ACC112 (cell line): ENCODE measurements at regions not wholly inside any gene's neighbourhood (a gene's known extent, or its start where the extent isn't known, plus 50 kb on each side); places are given as distances from the start of the nearest gene placed in this dataset.

Experiments used
- H2AFZ ChIP-seq: fragments of 200-600 bp; sonication (generic); one replicate; pipeline ENCODE4 v1.6.0; 2017; ENCODE audit warnings: antibody characterized with exemption, low read length; ENCODE audit not compliant: unreplicated experiment
- H3K27ac ChIP-seq: fragments of 200-600 bp; sonication (generic); 2 replicates; pipeline ENCODE4 v1.5.1; 2014; ENCODE audit warnings: low read depth, mild to moderate bottlenecking, antibody characterized with exemption, low read length, moderate library complexity
- H3K27me3 ChIP-seq: fragments of 200-600 bp; sonication (generic); 2 replicates; pipeline ENCODE4 v1.6.1; 2014; ENCODE audit warnings: mild to moderate bottlenecking, antibody characterized with exemption, low read length, moderate library complexity, mixed read lengths; ENCODE audit not compliant: insufficient read depth
- H3K36me3 ChIP-seq: fragments of 200-600 bp; sonication (generic); 2 replicates; pipeline ENCODE4 v1.6.1; 2016; ENCODE audit warnings: mild to moderate bottlenecking, antibody characterized with exemption, low read length, moderate library complexity, mixed read lengths; ENCODE audit not compliant: insufficient read depth
- H3K4me1 ChIP-seq: fragments of 200-600 bp; sonication (generic); one replicate; pipeline ENCODE4 v1.6.1; 2016; ENCODE audit warnings: low read length, mixed read lengths; ENCODE audit not compliant: insufficient read depth, unreplicated experiment, control insufficient read depth
- H3K4me3 ChIP-seq: fragments of 200-600 bp; sonication (generic); 2 replicates; pipeline ENCODE4 v1.5.1; 2014; ENCODE audit warnings: mild to moderate bottlenecking, low read depth, low read length
- H3K79me2 ChIP-seq: fragments of 200-600 bp; sonication (generic); one replicate; pipeline ENCODE4 v1.6.0; 2016; ENCODE audit warnings: low read length; ENCODE audit not compliant: control insufficient read depth, unreplicated experiment, insufficient read depth

- no peaks in the 10 kb centered on the region for H3K4me1 ChIP-seq
- H2AFZ ChIP-seq = no peak overlapping the region
- H3K79me2 ChIP-seq = no peaks in the 10 kb centered on the region
- H3K36me3 ChIP-seq = no peaks in the 10 kb centered on the region
- no peak overlapping the region for H3K27ac ChIP-seq
- no peaks in the 10 kb centered on the region for H3K27me3 ChIP-seq
- no peak overlapping the region for H3K4me3 ChIP-seq
Observed at GRCh38 chr6:163935158-163935762, 520.7 kb downstream of the QKI start.

- Histone ChIP-seq H3K27me3 (no peaks in the 10 kb centered on the region), H3K27ac (no peak overlapping the region), H3K4me3 (no peak overlapping the region), H3K79me2 (no peaks in the 10 kb centered on the region), H2AFZ (no peak overlapping the region), H3K4me1 (no peaks in the 10 kb centered on the region), H3K36me3 (no peaks in the 10 kb centered on the region)
Observed at GRCh38 chr6:163930012-163930411, 515.5 kb downstream of the QKI start.

- no peak overlapping the region for H2AFZ ChIP-seq
- H3K4me3 ChIP-seq = no peak overlapping the region
- H3K27me3 ChIP-seq = no peaks in the 10 kb centered on the region
- H3K4me1 ChIP-seq = no peaks in the 10 kb centered on the region
- no peak overlapping the region for H3K27ac ChIP-seq
- H3K36me3 ChIP-seq = no peaks in the 10 kb centered on the region
- no peaks in the 10 kb centered on the region for H3K79me2 ChIP-seq
Observed at GRCh38 chr6:163929538-163929937, 515.0 kb downstream of the QKI start.

GRCh38 chr6:163926642-163927041 lies 512.1 kb downstream of the QKI start:
- no peak overlapping the region for H3K4me3 ChIP-seq
- no peaks in the 10 kb centered on the region for H3K4me1 ChIP-seq
- no peak overlapping the region for H3K27ac ChIP-seq
- H3K27me3 ChIP-seq = no peaks in the 10 kb centered on the region
- no peak overlapping the region for H2AFZ ChIP-seq
- no peaks in the 10 kb centered on the region for H3K36me3 ChIP-seq
- H3K79me2 ChIP-seq = no peaks in the 10 kb centered on the region

- Histone ChIP-seq H2AFZ (no peak overlapping the region), H3K4me1 (no peaks in the 10 kb centered on the region), H3K27ac (no peak overlapping the region), H3K36me3 (no peaks in the 10 kb centered on the region), H3K79me2 (no peaks in the 10 kb centered on the region), H3K4me3 (no peak overlapping the region), H3K27me3 (no peaks in the 10 kb centered on the region)
Observed at GRCh38 chr6:163925839-163926238, 511.3 kb downstream of the QKI start.

GRCh38 chr6:163923658-163924411 lies 509.3 kb downstream of the QKI start:
- Histone ChIP-seq H3K36me3 (no peaks in the 10 kb centered on the region), H2AFZ (no peak overlapping the region), H3K79me2 (no peaks in the 10 kb centered on the region), H3K4me3 (no peak overlapping the region), H3K4me1 (no peaks in the 10 kb centered on the region), H3K27me3 (no peaks in the 10 kb centered on the region), H3K27ac (no peak overlapping the region)

- Histone ChIP-seq H3K27me3 (no peaks in the 10 kb centered on the region), H3K27ac (no peak overlapping the region), H3K4me3 (no peak overlapping the region), H3K79me2 (no peaks in the 10 kb centered on the region), H3K4me1 (no peaks in the 10 kb centered on the region), H2AFZ (no peak overlapping the region), H3K36me3 (no peaks in the 10 kb centered on the region)
Observed at GRCh38 chr6:163922562-163922961, 508.0 kb downstream of the QKI start.

GRCh38 chr6:163919652-163920051 lies 505.1 kb downstream of the QKI start:
- Histone ChIP-seq H3K4me1 (no peaks in the 10 kb centered on the region), H3K4me3 (no peak overlapping the region), H3K27me3 (no peaks in the 10 kb centered on the region), H2AFZ (no peak overlapping the region), H3K27ac (no peak overlapping the region), H3K79me2 (no peaks in the 10 kb centered on the region), H3K36me3 (no peaks in the 10 kb centered on the region)

GRCh38 chr6:163916315-163917081 lies 502.0 kb downstream of the QKI start:
- H3K4me3 ChIP-seq = no peak overlapping the region
- no peak overlapping the region for H2AFZ ChIP-seq
- no peaks in the 10 kb centered on the region for H3K36me3 ChIP-seq
- no peaks in the 10 kb centered on the region for H3K4me1 ChIP-seq
- no peaks in the 10 kb centered on the region for H3K27me3 ChIP-seq
- no peak overlapping the region for H3K27ac ChIP-seq
- H3K79me2 ChIP-seq = no peaks in the 10 kb centered on the region

GRCh38 chr6:163915131-163915530 lies 500.6 kb downstream of the QKI start:
- no peak overlapping the region for H3K4me3 ChIP-seq
- H3K27ac ChIP-seq = no peak overlapping the region
- no peaks in the 10 kb centered on the region for H3K4me1 ChIP-seq
- H2AFZ ChIP-seq = no peak overlapping the region
- no peaks in the 10 kb centered on the region for H3K79me2 ChIP-seq
- H3K36me3 ChIP-seq = no peaks in the 10 kb centered on the region
- no peaks in the 10 kb centered on the region for H3K27me3 ChIP-seq
